RWPE2 (cell line): ENCODE measurements at regions not wholly inside any gene's neighbourhood (a gene's known extent, or its start where the extent isn't known, plus 50 kb on each side); places are given as distances from the start of the nearest gene placed in this dataset.

Source experiments
- ATAC-seq: fragments of 200-7000 bp; cut with Tn5 transposase; 3 replicates; pipeline ENCODE4 v1.9.1; 2021; ENCODE audit warnings: low read depth
- DNase-seq: peaks from one replicate; pipeline ENCODE4 v3.0.0-alpha.2; 2020; ENCODE audit warnings: low spot score
- H3K27ac ChIP-seq: fragments of 450-650 bp; 2 replicates; pipeline ENCODE4 v1.5.1; 2017; ENCODE audit warnings: mild to moderate bottlenecking; ENCODE audit not compliant: poor library complexity, severe bottlenecking
- H3K27me3 ChIP-seq: fragments of 250-450 bp; sonication (Bioruptor Pico); 2 replicates; pipeline ENCODE4 v1.5.1; 2021; ENCODE audit warnings: mild to moderate bottlenecking, moderate library complexity; ENCODE audit not compliant: insufficient read depth, poor library complexity, severe bottlenecking
- H3K36me3 ChIP-seq: fragments of 250-450 bp; sonication (Bioruptor Pico); 2 replicates; pipeline ENCODE4 v1.5.1; 2020; ENCODE audit warnings: low read depth, mild to moderate bottlenecking, moderate library complexity
- H3K4me1 ChIP-seq: fragments of 250-450 bp; sonication (Bioruptor Pico); 2 replicates; pipeline ENCODE4 v1.5.1; 2021; ENCODE audit warnings: mild to moderate bottlenecking, moderate library complexity; ENCODE audit not compliant: insufficient read depth, poor library complexity, severe bottlenecking
- H3K4me3 ChIP-seq: fragments of 250-450 bp; sonication (Bioruptor Pico); 2 replicates; pipeline ENCODE4 v1.5.1; 2021; ENCODE audit warnings: mild to moderate bottlenecking, moderate library complexity; ENCODE audit not compliant: severe bottlenecking
- H3K9me3 ChIP-seq: fragments of 250-450 bp; sonication (Bioruptor Pico); 2 replicates; pipeline ENCODE4 v1.5.1; 2021; ENCODE audit warnings: mild to moderate bottlenecking, moderate library complexity; ENCODE audit not compliant: severe bottlenecking
- TF ChIP-seq, protein P1 (sequence below): fragments of 450-650 bp; IDR thresholded peaks from one replicate; pipeline ENCODE4 v1.5.1; 2017; ENCODE audit warnings: mild to moderate bottlenecking, moderate library complexity; ENCODE audit not compliant: poor library complexity, severe bottlenecking

DNA sequence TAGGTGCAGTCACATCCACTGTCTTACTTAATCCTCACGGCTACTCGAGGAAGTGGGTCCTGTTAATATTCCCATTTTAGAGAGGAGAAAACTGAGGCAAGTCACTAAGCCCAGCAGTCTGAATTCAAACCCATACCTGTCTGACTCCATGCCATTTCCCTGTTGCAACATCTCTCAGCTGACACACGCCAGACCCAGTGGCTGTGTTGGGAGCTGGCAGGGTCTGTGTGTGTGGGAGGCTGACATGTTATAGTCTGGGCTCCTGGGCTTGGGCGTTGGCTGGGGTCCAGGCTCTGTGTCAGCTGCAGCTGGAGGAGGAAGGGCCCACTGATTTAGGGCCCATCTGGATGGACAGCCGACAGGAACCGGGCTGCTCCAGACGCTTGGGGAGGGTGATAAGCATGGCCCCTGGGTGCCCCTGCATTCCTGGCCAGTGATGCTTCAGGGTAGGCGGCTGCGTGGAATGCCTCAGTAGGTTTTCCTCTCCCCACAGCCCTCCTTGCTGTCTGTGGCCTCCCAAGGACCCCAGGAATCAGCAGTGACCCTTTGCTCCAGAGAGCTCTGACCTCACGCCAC, 562.5 kb downstream of the MN1 start:
- Histone ChIP-seq H3K36me3 (no peaks in the 10 kb centered on the region), H3K27ac (peak overlapping the region; percentile 59), H3K9me3 (no peaks in the 10 kb centered on the region), H3K4me1 (peaks cover 11% of the 10 kb centered on the region), H3K4me3 (no peak overlapping the region), H3K27me3 (no peaks in the 10 kb centered on the region)
- DNase-seq: peak; percentile 89
- peak; percentile 94 for ATAC-seq
- TF ChIP-seq, protein P1, sequence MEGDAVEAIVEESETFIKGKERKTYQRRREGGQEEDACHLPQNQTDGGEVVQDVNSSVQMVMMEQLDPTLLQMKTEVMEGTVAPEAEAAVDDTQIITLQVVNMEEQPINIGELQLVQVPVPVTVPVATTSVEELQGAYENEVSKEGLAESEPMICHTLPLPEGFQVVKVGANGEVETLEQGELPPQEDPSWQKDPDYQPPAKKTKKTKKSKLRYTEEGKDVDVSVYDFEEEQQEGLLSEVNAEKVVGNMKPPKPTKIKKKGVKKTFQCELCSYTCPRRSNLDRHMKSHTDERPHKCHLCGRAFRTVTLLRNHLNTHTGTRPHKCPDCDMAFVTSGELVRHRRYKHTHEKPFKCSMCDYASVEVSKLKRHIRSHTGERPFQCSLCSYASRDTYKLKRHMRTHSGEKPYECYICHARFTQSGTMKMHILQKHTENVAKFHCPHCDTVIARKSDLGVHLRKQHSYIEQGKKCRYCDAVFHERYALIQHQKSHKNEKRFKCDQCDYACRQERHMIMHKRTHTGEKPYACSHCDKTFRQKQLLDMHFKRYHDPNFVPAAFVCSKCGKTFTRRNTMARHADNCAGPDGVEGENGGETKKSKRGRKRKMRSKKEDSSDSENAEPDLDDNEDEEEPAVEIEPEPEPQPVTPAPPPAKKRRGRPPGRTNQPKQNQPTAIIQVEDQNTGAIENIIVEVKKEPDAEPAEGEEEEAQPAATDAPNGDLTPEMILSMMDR: no peak

DNA sequence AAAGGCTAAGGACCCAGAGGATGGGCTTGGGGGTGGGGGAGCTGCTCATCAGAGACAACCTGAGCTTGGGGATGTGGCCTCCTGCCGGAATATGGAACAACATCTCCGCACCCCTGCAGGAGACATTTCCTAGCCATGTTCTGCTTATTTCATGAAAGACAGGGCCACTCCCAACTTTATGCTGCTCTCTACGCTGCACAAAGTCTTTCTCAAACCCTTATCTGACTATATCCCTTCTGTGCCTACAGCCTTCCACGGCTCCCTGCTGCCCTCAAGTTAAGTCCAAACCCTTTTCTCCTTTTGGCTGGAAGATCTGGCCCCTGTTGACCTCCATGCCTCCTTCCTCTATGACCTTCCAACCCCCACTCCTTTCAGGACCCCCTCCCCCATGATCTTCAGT, 562.0 kb downstream of the MN1 start:
- Histone ChIP-seq H3K4me3 (no peak overlapping the region), H3K4me1 (peaks cover 11% of the 10 kb centered on the region), H3K27ac (peak overlapping the region; percentile 59), H3K9me3 (no peaks in the 10 kb centered on the region), H3K36me3 (no peaks in the 10 kb centered on the region), H3K27me3 (no peaks in the 10 kb centered on the region)
- TF ChIP-seq, protein P1: no peak
- no peak for DNase-seq
- peak; percentile 3; the same call in 1 of the 3 replicates for ATAC-seq

DNA sequence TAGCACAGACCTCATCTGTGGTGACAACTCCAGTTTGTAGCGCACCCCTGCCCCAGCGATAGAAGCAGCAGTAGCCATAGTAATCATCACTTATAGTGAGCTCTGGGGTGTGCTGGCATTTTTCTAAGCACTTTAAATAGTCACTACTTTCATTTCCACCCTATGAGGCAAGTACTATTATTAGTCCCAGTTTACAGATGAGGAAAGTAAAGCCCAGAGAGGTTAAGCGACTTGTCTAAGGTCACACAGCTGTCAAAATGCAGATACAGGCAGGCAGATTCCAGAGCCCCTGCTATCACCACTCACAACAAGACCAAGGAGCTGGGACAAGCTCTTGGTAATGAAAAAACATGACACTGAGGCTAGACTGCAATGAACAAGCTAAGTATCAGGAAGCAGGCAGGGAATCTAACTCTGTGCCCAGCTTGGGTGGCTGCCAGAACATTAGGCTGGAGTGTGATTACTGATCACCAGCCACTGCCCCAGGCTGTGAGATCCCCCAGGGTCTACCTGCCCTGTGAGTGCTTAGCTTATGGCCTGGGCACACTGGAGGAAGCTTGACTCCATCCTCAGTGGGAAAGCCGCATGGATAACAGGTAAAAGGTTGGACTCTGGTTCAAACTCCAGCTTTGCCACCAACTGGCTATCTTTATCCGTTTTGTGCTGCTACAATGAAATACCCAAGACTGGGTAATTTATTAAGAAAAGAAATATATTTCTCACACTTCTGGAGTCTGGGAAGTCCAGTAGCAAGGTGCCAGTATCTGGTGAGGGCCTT, 561.1 kb downstream of the MN1 start:
- no peak for ATAC-seq
- Histone ChIP-seq H3K36me3 (no peaks in the 10 kb centered on the region), H3K27me3 (no peaks in the 10 kb centered on the region), H3K27ac (peak overlapping the region; percentile 59), H3K9me3 (no peaks in the 10 kb centered on the region), H3K4me3 (no peak overlapping the region), H3K4me1 (peaks cover 11% of the 10 kb centered on the region)
- DNase-seq: no peak
- TF ChIP-seq, protein P1: no peak

DNA sequence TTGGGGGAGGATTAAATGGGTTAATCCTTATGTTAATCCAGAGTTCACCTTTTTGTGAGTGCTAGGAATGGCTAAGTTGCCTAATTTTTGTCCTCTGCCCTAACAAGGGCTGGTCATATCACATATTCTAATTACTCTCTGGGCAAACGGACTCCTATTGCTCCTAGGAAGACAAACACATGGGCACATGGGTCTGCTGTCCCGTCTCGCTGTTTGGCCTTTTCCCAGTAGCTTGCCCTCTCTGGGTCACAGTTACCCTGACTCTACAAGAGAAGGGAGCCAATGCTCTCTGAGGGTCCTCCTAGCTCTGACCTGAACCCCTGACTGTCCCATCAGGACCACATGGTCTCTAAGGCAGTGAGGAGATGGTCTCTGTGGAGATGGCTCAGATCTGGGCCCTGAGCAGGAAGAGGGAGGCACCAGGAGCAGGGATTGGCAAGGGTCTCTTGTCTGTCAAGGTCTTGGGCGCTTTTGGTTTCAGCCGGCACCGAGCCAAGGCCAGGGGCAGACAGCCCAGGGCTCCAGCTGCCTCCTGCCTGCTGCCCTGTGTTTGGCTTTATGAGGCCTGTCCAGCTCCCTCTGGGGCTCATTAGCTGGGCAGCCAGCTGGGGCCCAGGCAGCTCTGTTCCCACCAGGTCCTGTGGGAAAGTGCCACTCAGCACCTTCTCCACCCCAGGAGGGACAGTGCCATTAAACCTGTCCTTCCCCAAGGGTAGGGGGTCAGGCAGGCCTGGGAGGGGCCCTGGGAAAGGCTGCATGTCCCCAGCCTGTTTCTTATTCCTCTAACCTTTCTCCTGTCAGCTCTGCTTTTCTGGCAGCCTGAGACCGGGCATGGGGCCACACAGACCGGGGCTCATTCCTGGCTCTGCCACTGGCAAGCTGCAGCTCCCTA, 559.9 kb downstream of the MN1 start:
- Histone ChIP-seq H3K9me3 (no peaks in the 10 kb centered on the region), H3K27me3 (no peaks in the 10 kb centered on the region), H3K27ac (no peak overlapping the region), H3K4me1 (peaks cover 11% of the 10 kb centered on the region), H3K4me3 (no peak overlapping the region), H3K36me3 (no peaks in the 10 kb centered on the region)
- ATAC-seq (no peak), DNase-seq (no peak)
- TF ChIP-seq, protein P1: no peak
